T-helper 1 cell (primary cell): ENCODE measurements at regions not wholly inside any gene's neighbourhood (a gene's known extent, or its start where the extent isn't known, plus 50 kb on each side); places are given as distances from the start of the nearest gene placed in this dataset.
A peak's percentile ranks its signal among the peaks of the same experiment; 100 is the strongest.

Experiments used
- DNase-seq, 5 donors: peaks; one replicate each; pipeline ENCODE4 v3.0.0-alpha.2; 2012 to 2020

DNA sequence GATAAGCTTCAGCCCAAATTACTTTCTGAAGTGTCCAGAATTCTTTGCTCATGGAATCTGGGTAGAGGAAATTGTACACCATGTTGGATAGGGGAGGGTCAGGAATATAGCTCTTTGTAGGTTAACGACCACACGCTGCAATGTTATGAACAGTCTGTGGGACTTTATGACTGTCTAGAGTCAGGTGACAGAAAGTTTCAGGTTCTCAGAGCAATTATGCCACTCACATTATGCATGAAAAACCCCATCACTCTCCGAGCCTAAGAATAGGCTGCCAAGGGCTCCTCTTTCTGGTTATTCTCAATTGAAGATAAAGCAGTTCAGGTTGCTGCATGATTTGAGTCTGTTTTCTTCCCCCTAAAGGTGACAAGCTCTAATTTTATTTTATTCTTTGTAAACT, 430.9 kb downstream of the ATP23 start:
- DNase-seq = no peak

DNA sequence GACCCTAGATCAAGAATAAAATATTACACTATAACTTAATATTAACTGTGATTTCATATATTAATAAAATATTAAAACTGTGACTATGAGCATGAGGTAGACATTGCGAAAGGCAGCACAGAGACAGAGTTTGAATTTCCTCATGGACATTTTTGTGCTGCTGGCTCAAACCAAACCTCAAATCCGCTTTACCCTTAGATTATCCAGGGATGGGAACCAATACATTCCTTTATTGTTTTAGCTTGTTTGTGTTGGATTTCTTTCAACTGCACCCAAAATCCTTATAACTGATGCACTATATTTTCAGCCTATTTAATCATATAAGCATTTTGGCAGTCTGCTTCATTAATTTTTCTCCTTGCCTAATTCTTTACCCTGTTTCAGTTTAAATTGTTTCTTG, 436.7 kb downstream of the ATP23 start:
- DNase-seq = no peak

DNA sequence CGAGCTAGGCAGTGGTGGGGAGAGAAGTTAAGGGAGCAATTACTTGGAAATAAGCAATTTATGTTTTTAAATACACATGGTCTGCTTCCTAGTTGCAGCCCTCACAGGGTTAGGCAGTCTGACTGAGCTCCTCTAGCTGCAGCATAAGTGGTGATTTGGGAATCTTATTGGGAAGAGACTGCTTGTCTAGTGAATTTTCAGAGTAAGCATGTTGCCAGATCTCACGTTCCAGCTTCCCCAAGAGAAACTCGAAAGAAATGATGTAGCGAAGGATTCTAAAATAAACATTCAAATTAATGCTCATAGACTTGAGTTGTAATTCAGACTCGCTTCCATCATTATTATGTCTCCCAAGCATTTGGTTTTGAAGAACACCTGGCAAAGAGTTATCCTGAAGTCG, 440.2 kb downstream of the ATP23 start:
- DNase-seq = no peak

DNA sequence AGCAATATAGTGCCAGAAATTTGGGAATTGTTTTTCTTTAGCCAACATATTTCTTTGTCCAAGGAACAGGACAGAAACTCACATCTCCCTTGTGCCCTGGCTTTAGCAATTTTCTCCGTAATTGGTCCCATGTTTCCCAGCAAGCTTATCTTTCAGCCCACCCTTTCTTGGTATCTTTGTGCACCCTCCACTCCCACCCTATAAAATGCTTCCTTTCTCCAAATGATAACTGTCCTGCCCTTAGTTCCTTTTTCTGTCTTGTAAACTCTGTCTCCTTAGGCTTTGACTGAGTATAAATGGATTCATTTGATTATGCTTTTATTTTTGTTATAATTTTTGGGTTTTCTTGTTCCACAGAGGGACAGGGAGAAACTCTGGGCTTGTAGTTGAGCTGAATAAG, 442.8 kb downstream of the ATP23 start:
- DNase-seq = no peak

DNA sequence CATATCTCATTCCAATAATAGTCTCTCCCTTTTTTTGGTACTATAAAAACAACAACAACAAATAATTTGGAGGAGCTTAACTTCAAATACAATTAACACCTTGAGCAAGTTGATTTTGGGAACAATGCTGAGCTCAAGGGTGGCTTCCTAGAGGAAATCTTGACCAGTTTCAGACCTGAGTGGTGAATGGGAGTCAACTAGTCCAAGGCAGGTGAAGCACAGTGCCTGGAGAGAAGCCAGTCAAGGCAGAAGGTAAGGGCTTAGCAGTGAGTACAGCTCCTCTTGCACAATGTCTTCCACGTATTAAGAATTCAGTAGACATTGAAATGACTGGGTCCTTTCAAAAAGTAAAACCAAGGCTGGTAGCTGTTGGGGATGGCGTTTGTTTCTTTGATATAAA, 444.8 kb downstream of the ATP23 start:
- no peak for DNase-seq

DNA sequence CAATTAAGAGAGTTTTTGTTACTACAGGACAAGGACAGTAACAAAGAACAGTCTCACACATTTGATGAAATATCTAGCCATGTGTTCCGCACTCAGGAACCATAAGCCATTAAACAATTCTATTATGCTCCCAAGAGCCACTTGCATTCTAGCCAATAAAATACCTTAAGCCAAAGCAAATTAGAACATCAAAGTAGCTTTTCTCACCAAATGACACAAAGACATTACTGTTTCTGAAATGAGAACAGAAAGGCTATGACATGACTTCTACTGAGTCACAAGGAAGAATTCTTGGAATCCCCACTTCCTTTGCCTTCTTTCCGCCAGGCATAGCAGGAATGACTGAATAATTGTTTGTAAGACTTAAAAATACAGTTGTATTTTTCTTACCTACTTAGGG, 445.8 kb downstream of the ATP23 start:
- DNase-seq = no peak

DNA sequence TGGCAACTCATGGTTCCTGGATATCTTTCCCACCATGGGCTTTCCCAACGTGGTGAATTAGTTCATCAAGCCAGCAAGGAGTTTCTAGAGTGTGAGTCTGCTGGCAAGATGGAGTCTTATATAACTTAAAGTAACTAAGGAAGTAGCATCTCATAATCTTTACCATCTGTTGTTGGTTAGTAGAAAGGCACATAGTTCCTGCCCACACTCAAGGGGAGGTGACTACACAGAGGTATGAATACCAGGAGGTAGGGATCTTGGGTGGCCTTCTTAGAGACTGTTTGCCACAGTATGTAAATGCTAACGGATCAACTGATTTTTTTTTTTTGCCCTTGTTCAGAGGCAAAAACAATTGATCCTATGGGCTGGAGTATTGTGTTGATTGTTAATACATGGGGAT, 446.9 kb downstream of the ATP23 start:
- DNase-seq = no peak

DNA sequence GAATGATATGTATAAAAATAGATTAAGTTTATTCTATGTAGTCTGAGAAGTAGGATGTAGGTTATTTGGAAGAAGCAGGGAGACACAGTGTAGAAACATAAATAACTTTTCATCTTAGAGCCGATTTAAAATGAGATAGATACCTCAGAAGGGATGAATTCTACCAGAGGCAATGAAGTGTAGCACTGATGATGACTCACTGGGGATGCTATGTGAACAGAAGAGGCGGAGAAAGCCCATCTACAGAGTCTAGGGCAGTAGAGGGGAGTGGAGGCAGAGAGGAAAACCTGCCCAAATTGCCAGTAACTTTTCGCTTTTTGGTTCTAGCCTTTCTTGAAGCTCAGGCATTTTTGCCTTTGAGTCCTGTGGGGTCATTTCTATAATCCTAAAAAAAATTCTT, 451.8 kb downstream of the ATP23 start:
- DNase-seq = no peak

DNA sequence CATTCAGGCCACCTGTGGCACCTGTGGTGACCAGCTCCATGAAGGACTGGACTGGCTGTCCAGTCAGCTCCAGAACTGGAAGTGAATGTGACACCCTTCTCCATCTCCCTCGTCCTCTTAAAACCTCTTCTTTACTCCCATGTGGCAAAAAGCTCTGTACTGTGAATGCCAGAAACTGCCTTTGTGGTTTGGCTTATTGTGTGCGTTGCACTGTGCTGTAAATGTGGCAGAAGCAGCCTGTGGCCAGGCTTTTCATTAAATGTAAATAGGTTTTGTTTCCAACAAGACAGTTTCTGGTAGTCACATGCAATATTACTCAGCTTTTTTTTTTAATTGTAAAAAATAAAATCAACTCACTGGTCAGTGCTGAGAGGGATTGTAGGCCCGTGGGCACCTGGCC, 453.7 kb downstream of the ATP23 start:
- no peak for DNase-seq

DNA sequence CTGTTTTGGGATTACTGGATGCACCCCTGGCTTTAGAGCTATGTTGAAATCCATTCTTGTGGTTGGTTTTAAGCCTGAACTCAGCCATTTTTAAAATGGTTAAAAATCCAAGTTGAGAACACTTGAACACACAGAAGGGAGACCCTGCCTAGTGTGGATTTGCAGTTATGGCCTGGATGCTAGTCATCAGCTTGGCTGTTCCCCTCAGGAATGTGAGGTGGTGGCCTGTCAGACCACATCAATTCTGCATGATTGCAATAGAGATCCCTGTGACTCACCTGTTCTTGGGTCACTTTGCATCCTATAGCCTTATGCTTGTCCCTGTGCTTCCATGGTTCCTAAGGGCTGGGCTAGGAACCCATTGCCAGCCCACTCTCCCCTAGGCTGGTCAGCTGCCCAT, 454.1 kb downstream of the ATP23 start:
- no peak for DNase-seq

DNA sequence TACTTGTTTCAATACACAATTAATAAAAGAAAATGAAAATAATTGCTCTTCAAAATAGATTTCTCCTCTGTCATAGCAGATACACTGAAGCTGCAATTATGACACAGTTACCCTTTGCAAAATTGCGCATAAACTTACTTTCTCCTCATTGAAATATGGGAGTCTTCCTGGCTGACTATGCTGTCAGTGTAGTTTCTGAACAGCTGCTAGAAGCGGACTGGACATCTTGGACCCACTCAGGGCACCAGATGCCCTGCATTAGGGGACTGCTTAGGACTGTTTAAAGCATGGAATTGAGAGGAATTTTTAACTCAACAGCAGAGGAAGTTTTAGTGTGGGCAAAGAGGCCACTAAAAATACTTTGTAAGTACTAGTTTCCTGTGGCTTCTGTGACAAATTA, 454.9 kb downstream of the ATP23 start:
- DNase-seq = no peak

DNA sequence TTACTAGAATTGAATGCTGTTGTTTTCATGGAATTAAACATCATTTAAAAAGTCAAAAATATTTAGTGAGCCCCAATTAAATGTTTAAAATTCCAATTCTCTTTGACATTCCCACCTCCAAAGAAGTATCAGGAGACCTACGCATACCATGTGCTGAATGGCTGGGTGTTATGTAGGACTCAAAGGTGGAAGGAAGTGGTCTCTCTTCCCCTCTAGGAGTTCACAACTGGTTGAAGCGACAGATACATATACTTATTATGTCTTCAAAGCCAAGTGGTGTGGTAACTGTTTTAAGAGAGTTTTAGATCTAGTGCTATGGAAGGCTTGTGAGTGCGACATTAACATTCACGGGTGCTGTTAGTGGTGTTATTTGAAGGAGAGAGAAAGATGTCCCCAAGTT, 464.0 kb downstream of the ATP23 start:
- no peak for DNase-seq

DNA sequence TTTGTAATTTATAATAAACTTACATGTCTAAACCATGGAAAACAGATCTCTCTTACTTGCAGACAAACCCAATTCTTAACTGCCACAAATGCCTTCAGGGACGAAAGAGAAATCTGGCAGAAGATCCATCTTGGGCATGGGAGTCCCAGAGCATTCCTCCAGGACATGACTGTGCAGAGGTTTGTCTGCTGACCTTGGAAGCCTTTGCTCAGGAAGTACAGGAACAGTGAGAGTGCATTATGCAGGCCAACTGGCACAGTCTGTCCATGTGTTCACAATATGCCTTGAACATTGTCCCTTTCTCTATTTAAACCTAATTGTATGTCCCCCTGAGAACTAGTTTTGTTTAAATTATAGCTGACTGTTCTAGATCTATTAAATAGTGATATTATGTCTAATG, 467.1 kb downstream of the ATP23 start:
- no peak for DNase-seq

DNA sequence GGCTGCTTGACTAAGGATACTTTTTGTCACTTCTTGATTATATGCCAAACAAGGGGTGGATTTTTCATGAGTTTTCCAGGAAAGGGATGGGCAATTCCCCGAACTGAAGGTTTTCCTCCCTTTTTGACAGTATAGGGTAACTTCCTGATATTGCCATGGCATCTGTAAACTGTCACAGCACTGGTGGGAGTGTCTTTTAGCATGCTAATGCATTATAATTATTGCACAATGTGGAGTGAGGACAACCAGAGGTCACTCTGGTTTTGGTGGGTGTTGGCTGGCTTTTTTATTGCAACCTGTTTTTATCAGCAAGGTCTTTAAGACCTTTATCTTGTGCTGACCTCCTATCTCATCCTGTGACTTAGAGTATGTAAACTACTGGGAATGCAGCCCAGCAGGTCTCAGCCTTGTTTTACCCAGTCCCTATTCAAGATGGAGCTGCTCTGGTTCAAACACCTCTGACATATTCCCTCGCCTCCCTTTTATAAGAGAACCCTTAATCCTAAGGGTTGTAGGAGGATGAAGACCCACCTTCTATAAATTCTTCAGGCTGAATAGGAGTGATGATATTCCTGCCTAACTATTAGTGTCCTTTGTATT, 471.2 kb downstream of the ATP23 start:
- no peak for DNase-seq

DNA sequence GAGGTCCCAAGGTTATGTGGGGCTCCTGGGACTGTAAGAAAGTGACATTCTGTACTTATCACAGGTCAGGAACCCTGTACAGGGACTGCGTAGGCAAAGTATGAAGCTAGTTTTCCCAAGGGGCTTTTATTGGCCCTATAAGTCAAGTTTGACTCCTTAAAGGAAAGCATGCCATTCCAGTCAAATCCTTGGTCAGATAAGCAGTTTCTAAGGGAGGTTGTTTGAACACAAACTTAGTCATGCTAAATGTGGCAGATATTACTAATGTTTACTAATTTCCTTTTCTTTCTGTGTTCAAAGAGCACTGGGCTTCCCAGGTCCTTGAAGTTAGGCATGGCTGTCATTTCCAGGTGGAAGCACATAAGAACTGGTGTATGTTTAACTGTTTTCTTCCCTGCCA, 472.4 kb downstream of the ATP23 start:
- DNase-seq = no peak

DNA sequence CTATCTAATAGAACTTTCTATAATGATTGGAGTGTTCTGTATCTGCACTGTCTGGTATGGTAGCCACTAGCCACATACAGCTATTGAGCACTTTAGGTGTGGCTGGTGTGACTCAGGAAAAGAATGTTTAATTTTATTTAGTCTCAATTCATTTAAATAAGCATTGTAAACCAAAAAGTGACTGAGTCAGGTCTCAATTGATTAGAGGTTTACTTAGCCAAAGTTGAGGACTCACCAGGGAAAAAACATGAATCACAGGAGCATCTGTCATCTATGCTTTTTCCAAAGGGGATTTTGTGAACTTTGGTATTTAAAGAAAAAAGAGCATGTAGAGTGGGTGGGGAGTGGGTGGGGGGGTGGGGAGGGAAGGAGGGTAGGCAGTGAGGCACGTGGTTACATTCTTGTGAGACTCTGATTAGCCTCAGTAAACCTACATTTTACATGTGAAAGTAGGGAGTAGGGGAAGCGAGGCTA, 473.1 kb downstream of the ATP23 start:
- no peak for DNase-seq

DNA sequence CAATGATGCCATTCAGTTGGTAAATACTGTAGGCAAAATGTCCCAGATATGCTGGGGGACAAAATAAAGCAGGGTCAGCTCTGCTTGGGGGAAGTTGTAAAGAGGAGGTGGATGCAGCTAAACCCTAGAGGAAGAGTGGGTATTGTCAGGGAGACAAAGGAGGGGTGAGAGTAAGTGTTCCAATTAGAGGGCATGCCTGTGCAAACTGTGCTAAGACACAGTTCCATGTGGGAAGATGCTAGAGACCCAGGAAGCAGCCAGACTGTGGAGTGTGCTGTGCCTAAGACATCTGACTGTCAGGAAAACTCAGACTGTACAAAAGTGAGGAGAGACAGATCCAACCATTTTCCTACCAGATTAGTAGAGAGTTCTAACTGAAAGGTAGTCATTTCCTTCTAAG, 474.3 kb downstream of the ATP23 start:
- no peak for DNase-seq

DNA sequence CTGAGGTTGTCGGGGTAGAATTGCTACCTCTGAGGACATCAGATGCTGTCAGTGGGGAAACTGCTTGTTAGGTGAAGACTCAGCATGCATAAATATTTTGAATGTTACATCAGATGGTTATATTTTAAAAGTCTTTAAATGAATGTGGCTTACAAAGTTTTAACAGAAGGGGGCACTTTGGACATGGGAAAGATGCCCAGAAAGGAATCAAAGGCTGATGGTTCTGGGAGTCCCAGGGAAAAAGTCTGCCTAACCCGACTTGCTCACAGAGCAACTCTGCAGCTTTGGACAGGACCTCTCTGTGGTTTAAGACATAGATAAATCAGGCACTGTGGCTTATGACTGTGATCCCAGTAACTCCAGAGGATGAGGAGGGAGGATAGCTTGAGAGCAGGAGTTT, 474.9 kb downstream of the ATP23 start:
- DNase-seq = no peak

DNA sequence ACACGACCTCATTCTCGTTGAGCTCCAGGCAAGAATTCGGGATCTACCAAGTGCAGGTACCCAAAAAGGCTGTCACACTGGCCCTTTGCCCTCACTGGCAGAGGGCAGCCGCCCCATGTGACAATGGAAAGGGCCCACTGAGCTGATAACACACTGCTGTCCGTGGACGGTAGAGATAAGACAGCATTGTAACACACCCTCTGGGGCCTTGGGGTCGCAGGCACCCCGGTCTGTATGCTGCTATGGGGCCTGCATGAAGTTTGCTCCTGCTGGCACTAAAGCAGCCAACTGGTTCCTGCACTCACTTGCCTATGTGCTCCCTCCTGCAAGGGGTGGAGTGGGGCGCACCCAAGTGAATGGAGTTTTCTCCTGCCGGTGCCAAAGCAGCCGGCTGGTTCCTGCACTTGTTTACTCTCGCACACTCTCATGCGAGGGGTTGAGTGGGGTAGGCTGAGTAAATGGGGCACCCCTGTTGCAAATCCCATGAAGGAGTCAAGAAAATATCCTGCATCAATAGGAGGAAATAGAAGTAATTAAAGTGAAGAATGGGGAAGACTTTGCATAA, 477.9 kb downstream of the ATP23 start:
- DNase-seq = no peak

DNA sequence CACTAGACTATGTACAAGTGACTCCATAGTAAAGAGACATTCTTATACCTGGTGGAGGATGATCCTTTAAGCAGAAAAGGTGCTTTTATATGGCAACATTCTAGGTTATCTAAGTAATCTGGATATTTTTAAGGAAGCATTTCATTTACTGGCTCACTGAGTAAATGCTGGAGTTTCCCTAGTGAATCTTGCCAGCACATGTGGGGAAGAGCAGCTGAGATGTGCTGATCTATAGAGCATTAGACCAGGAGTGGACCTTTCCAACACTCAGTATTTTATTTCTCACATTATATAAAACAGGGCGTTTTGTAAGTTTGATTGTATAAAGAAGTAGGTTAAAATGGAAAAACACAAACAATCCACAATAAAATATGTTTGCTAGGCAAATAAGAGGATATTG, 478.5 kb downstream of the ATP23 start:
- DNase-seq = no peak

DNA sequence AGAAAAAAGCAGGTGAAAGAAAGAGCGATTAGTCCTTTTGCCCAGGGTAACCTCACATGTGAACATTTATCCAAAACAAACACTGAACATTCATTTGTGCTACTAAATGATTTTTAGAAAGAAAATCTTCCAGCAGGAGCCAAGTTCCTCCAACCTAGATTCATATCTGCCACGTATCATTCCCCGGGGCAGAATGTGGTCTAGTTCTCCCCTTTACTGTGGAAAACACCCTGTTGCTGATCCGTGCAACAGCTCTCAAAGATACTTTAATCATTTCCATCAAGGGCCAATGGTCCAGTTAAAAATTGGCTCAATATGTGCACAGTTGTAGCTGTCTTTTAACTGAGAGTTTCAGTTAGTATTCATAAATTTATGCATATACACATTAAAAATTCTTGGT, 479.1 kb downstream of the ATP23 start:
- no peak for DNase-seq

DNA sequence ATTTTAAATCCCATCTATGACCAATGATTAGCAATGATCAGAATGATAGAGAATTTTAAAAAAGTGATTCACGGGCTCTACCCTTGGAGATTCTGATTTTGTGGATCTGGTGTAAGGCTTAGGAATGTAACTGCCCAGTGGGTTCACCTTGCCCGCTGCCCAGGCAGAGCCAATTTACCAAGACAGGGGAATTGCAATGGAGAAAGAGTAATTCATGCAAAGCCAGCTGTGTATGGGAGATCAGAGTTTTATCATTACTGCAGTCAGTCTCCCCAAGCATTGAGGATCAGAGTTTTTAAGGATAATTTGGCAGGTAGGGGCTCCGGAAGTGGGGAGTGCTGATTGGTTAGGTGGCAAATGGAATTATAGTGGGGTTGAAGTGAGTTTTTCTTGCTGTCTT, 480.6 kb downstream of the ATP23 start:
- no peak for DNase-seq

DNA sequence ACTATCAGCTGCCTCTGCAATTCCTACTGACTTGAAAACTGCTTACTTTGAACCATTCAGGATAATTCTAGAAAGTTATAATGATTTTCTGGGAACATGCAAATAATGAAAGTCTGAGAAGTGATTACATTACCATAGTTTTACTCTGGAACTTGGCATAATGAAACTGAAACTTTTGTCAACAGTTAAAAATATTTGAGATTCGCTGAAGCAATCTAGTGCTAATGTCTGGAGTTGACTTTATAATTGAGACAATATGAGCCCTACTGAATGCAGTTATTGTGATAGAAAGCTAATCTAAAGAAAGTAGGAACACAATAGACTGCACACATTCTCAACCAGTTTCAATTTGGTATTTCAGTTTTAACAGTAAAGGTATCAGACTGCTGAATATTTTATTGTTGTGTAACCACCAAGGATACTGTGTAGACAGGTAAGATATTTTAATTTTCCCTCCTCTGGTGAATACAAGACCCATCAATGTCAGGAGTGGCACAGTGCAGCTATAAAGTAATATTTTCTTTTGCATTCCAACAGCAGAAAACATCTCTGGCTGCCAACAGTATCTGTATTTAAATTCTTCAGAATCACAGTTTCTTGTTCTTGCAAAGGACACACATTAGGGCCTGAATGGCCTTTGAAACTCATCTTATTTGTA, 483.5 kb downstream of the ATP23 start:
- DNase-seq = peak in 1 of 5 donors; percentile 36

DNA sequence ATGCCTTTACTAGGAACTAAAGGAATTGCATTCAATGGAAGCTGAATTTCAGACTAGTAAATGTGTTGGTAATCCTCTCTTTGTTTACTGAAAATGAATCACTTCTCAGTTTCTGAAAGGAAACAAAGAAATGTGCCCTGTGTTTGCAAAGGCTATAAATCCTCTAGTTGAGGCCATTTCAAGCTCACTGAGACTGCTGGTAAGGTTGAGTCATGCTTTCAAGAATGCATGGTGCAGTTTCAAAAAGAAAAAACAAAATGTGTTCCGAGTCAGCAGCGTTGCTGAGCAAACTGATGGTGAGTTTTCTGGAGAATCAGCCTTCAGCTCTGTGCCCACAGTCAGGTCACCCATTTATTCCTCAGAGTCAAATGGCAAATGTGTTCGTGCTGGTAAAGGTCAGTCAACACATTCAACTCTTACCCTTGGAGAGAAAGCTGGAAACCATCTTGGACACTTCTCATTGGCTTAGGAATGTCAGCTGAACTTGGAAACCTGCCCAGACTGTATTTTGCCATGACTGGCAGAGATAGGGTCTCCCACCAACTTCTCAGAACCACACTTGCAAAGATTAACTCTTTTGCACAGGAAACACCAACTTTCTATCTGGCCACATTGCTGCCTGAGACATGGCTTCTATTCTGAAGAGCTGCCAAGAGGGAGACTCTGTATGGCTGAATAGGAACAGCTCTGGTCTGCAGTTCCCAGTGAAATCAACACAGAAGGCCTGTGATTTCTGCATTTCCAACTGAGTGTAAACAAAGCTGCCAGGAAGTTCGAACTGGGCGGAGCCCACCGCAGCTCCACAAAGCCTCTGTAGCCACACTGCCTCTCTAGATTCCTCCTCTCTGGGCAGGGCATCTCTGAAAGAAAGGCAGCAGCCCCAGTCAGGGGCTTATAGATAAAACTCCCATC, 484.4 kb downstream of the ATP23 start:
- DNase-seq = peak in 1 of 5 donors; percentile 83
